CD4-positive, alpha-beta T cell treated with Interleukin-10 for 1 hour (primary cell): ENCODE measurements at regions not wholly inside any gene's neighbourhood (a gene's known extent, or its start where the extent isn't known, plus 50 kb on each side); places are given as distances from the start of the nearest gene placed in this dataset.
"Not testable (repeated sequence)": the region's sequence is repeated elsewhere in the genome, so short reads cannot be mapped to it uniquely, and the experiment has no call there.

Experiments
- DNase-seq: peaks from one replicate; pipeline ENCODE4 v3.0.0-alpha.2; 2020

- no peak for DNase-seq
Observed at GRCh38 chr5:126097876-126098275, 325.3 kb upstream of the GRAMD2B start.

- DNase-seq, result no peak
Observed at GRCh38 chr5:126098330-126099017, 324.7 kb upstream of the GRAMD2B start.

- no peak for DNase-seq
Observed at GRCh38 chr5:126099077-126099476, 324.1 kb upstream of the GRAMD2B start.

GRCh38 chr5:126100767-126101166 lies 322.4 kb upstream of the GRAMD2B start:
- no peak for DNase-seq

GRCh38 chr5:126101901-126102300 lies 321.3 kb upstream of the GRAMD2B start:
- no peak for DNase-seq

- no peak for DNase-seq
Observed at GRCh38 chr5:126103050-126103449, 320.2 kb upstream of the GRAMD2B start.

- DNase-seq, result no peak
Observed at GRCh38 chr5:126103868-126104267, 319.3 kb upstream of the GRAMD2B start.

- DNase-seq, result no peak
Observed at GRCh38 chr5:126104341-126104740, 318.9 kb upstream of the GRAMD2B start.

GRCh38 chr5:126104951-126105350 lies 318.3 kb upstream of the GRAMD2B start:
- no peak for DNase-seq

- DNase-seq, result no peak
Observed at GRCh38 chr5:126106029-126106428, 317.2 kb upstream of the GRAMD2B start.

- DNase-seq, result no peak
Observed at GRCh38 chr5:126107381-126107780, 315.8 kb upstream of the GRAMD2B start.

- DNase-seq, result no peak
Observed at GRCh38 chr5:126108470-126108869, 314.7 kb upstream of the GRAMD2B start.

GRCh38 chr5:126115059-126115629 lies 308.1 kb upstream of the GRAMD2B start:
- DNase-seq, result no peak

GRCh38 chr5:126117044-126117443 lies 306.2 kb upstream of the GRAMD2B start:
- no peak for DNase-seq

- no peak for DNase-seq
Observed at GRCh38 chr5:126119887-126120442, 303.2 kb upstream of the GRAMD2B start.

GRCh38 chr5:126120939-126121338 lies 302.3 kb upstream of the GRAMD2B start:
- DNase-seq, result no peak

GRCh38 chr5:126122942-126123341 lies 300.3 kb upstream of the GRAMD2B start:
- DNase-seq, result no peak

- DNase-seq, result no peak
Observed at GRCh38 chr5:126124706-126125345, 298.4 kb upstream of the GRAMD2B start.

- no peak for DNase-seq
Observed at GRCh38 chr5:126125407-126125806, 297.8 kb upstream of the GRAMD2B start.

GRCh38 chr5:126126574-126126973 lies 296.6 kb upstream of the GRAMD2B start:
- no peak for DNase-seq

GRCh38 chr5:126127371-126127770 lies 295.8 kb upstream of the GRAMD2B start:
- not testable (repeated sequence) for DNase-seq

GRCh38 chr5:126129431-126129830 lies 293.8 kb upstream of the GRAMD2B start:
- DNase-seq, result no peak

GRCh38 chr5:126133424-126133823 lies 289.8 kb upstream of the GRAMD2B start:
- no peak for DNase-seq

GRCh38 chr5:126137891-126138280 lies 285.3 kb upstream of the GRAMD2B start:
- no peak for DNase-seq
